ENCODE measurements at regions not wholly inside any gene's neighbourhood (a gene's known extent, or its start where the extent isn't known, plus 50 kb on each side); places are given as distances from the start of the nearest gene placed in this dataset.

DNA sequence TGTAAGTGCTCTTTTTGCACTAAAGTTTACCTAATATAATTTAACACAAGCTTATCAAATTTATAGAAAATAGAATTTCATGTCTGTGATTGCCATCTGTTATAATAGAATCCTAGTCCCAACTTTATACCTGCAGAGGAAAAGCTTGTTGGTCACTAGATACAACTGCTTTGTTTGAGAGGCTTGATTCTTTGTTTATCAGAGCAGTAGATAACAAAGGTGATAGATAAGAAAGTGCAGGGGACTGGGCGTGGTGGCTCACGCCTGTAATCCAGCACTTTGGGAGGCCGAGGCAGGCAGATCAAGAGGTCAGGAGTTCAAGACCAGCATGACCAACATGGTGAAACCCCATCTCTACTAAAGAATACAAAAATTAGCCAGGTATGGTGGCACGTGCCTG lies 528.0 kb downstream of the STK39 start:
- TF ChIP-seq, protein P1, sequence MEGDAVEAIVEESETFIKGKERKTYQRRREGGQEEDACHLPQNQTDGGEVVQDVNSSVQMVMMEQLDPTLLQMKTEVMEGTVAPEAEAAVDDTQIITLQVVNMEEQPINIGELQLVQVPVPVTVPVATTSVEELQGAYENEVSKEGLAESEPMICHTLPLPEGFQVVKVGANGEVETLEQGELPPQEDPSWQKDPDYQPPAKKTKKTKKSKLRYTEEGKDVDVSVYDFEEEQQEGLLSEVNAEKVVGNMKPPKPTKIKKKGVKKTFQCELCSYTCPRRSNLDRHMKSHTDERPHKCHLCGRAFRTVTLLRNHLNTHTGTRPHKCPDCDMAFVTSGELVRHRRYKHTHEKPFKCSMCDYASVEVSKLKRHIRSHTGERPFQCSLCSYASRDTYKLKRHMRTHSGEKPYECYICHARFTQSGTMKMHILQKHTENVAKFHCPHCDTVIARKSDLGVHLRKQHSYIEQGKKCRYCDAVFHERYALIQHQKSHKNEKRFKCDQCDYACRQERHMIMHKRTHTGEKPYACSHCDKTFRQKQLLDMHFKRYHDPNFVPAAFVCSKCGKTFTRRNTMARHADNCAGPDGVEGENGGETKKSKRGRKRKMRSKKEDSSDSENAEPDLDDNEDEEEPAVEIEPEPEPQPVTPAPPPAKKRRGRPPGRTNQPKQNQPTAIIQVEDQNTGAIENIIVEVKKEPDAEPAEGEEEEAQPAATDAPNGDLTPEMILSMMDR (IDR thresholded peaks at IDR 0.05), result no peak
- no peak for TF ChIP-seq POLR2A (IDR thresholded peaks at IDR 0.05)
